HG02623 (cell line): ENCODE measurements at regions not wholly inside any gene's neighbourhood (a gene's known extent, or its start where the extent isn't known, plus 50 kb on each side); places are given as distances from the start of the nearest gene placed in this dataset.
"Not testable (repeated sequence)": the region's sequence is repeated elsewhere in the genome, so short reads cannot be mapped to it uniquely, and the experiment has no call there.

Experiments
- ATAC-seq: cut with Tn5 transposase; IDR thresholded peaks from one replicate; pipeline ENCODE4 v1.9.1; 2021; ENCODE audit warnings: moderate library complexity; ENCODE audit not compliant: unreplicated experiment

- ATAC-seq: not testable (repeated sequence)
Observed at GRCh38 chr2:91520972-91521535, 2829.6 kb downstream of the RPIA start.

GRCh38 chr2:91521944-91522343 lies 2830.5 kb downstream of the RPIA start:
- ATAC-seq: not testable (repeated sequence)

GRCh38 chr2:91522877-91523276 lies 2831.4 kb downstream of the RPIA start:
- not testable (repeated sequence) for ATAC-seq

GRCh38 chr2:91523751-91524150 lies 2832.3 kb downstream of the RPIA start:
- not testable (repeated sequence) for ATAC-seq

- not testable (repeated sequence) for ATAC-seq
Observed at GRCh38 chr2:91525587-91525986, 2834.1 kb downstream of the RPIA start.

- not testable (repeated sequence) for ATAC-seq
Observed at GRCh38 chr2:91526083-91526482, 2834.6 kb downstream of the RPIA start.

- not testable (repeated sequence) for ATAC-seq
Observed at GRCh38 chr2:91527056-91527455, 2835.6 kb downstream of the RPIA start.

GRCh38 chr2:91527491-91528031 lies 2836.1 kb downstream of the RPIA start:
- not testable (repeated sequence) for ATAC-seq

- not testable (repeated sequence) for ATAC-seq
Observed at GRCh38 chr2:91528361-91528760, 2836.9 kb downstream of the RPIA start.

- ATAC-seq: not testable (repeated sequence)
Observed at GRCh38 chr2:91536109-91536508, 2844.6 kb downstream of the RPIA start.

- not testable (repeated sequence) for ATAC-seq
Observed at GRCh38 chr2:91536549-91537263, 2845.2 kb downstream of the RPIA start.

- ATAC-seq: not testable (repeated sequence)
Observed at GRCh38 chr2:91549316-91549715, 2857.8 kb downstream of the RPIA start.

- ATAC-seq: not testable (repeated sequence)
Observed at GRCh38 chr2:91558234-91558633, 2866.8 kb downstream of the RPIA start.

GRCh38 chr2:91559269-91559668 lies 2867.8 kb downstream of the RPIA start:
- ATAC-seq: not testable (repeated sequence)

- not testable (repeated sequence) for ATAC-seq
Observed at GRCh38 chr2:91559886-91560614, 2868.6 kb downstream of the RPIA start.

GRCh38 chr2:91562184-91562583 lies 2870.7 kb downstream of the RPIA start:
- ATAC-seq: not testable (repeated sequence)

GRCh38 chr2:91564700-91565099 lies 2873.2 kb downstream of the RPIA start:
- ATAC-seq: not testable (repeated sequence)

GRCh38 chr2:91565689-91566430 lies 2874.4 kb downstream of the RPIA start:
- ATAC-seq: not testable (repeated sequence)

GRCh38 chr2:91566611-91567010 lies 2875.1 kb downstream of the RPIA start:
- ATAC-seq: not testable (repeated sequence)

GRCh38 chr2:91567546-91568335 lies 2876.3 kb downstream of the RPIA start:
- ATAC-seq: not testable (repeated sequence)
